Hematopoietic multipotent progenitor cell treated with erythropoietin and hydrocortisone succinate and interleukin-3 and kit ligand, for 8 days (in vitro differentiated cells): ENCODE measurements at regions not wholly inside any gene's neighbourhood (a gene's known extent, or its start where the extent isn't known, plus 50 kb on each side); places are given as distances from the start of the nearest gene placed in this dataset.
"Not testable (repeated sequence)": the region's sequence is repeated elsewhere in the genome, so short reads cannot be mapped to it uniquely, and the experiment has no call there.

Experiments
- DNase-seq: peaks from one replicate; pipeline ENCODE4 v3.0.0-alpha.2; 2015

- no peak for DNase-seq
Observed at GRCh38 chr1:181172082-181172481, 83.6 kb downstream of the IER5 start.

GRCh38 chr1:181173761-181174447, 85.4 kb downstream of the IER5 start:
- no peak for DNase-seq

- DNase-seq, result no peak
Observed at GRCh38 chr1:181174861-181175260, 86.4 kb downstream of the IER5 start.

- DNase-seq, result no peak
Observed at GRCh38 chr1:181175356-181175910, 86.9 kb downstream of the IER5 start.

- DNase-seq, result no peak
Observed at GRCh38 chr1:181175955-181176354, 87.5 kb downstream of the IER5 start.

- DNase-seq, result no peak
Observed at GRCh38 chr1:181178241-181178879, 89.9 kb downstream of the IER5 start.

- no peak for DNase-seq
Observed at GRCh38 chr1:181179279-181179986, 90.9 kb downstream of the IER5 start.

GRCh38 chr1:181179987-181180365, 91.5 kb downstream of the IER5 start:
- no peak for DNase-seq

GRCh38 chr1:181180407-181181031, 92.0 kb downstream of the IER5 start:
- DNase-seq, result no peak

- no peak for DNase-seq
Observed at GRCh38 chr1:181181792-181182585, 93.5 kb downstream of the IER5 start.

- DNase-seq, result no peak
Observed at GRCh38 chr1:181184621-181185020, 96.1 kb downstream of the IER5 start.

- DNase-seq, result no peak
Observed at GRCh38 chr1:181185461-181185860, 97.0 kb downstream of the IER5 start.

- not testable (repeated sequence) for DNase-seq
Observed at GRCh38 chr1:181186133-181186532, 97.6 kb downstream of the IER5 start.

- no peak for DNase-seq
Observed at GRCh38 chr1:181187337-181188126, 99.0 kb downstream of the IER5 start.

GRCh38 chr1:181189245-181189644, 100.7 kb downstream of the IER5 start:
- DNase-seq, result no peak

- DNase-seq, result peak; percentile 62
Observed at GRCh38 chr1:181189691-181190363, 101.3 kb downstream of the IER5 start.

GRCh38 chr1:181190364-181191035, 102.0 kb downstream of the IER5 start:
- no peak for DNase-seq

- DNase-seq, result no peak
Observed at GRCh38 chr1:181191494-181192040, 103.1 kb downstream of the IER5 start.

- DNase-seq, result no peak
Observed at GRCh38 chr1:181192316-181192715, 103.8 kb downstream of the IER5 start.

- DNase-seq, result no peak
Observed at GRCh38 chr1:181202986-181203555, 114.6 kb downstream of the IER5 start.
